GM21737 (cell line): ENCODE measurements at regions not wholly inside any gene's neighbourhood (a gene's known extent, or its start where the extent isn't known, plus 50 kb on each side); places are given as distances from the start of the nearest gene placed in this dataset.

Experiments used
- ATAC-seq: cut with Tn5 transposase; IDR thresholded peaks from one replicate; pipeline ENCODE4 v1.9.1; 2021; ENCODE audit warnings: mild to moderate bottlenecking, moderate library complexity; ENCODE audit not compliant: unreplicated experiment

DNA sequence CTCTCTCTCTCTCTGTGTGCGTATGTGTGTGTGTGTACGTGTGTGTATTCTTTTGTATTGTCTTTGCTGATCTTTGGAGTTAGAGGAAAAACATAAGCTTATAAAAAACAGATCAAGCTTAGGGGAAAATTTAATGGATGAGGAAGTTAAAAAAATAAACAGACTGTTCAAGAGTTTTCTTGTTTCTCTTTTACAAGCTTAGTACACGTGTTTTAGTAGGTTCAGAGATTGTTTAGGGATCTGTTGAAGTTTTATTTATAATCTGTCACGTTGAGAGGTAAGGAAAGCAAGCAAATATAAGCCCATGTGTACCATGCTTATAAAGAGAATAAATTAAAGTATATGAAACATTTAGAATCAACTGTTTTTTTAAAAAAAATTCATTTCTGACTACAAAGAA, 1470.3 kb upstream of the NUDT12 start:
- ATAC-seq, result no peak

DNA sequence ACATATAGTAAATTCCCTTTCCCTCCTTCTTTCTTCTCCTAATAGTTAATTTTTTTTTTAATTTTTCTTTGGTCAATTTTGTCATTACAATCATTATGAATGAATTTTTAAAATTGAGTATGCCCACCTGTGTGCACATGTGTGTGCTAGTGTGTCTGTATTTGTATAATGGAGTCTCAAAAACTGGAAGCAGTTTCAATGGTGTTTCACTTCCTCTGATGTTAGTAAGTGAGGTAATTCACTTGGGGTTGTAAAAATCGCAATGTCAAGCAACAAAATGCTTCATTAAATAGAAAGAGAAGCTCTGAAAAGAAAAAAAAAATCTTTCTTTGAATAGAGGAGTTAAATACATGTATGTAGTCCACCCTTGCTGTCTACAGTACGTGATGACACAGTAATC, 1467.6 kb upstream of the NUDT12 start:
- no peak for ATAC-seq

GRCh38 chr5:105015098-105015497, 1452.5 kb upstream of the NUDT12 start:
- no peak for ATAC-seq

DNA sequence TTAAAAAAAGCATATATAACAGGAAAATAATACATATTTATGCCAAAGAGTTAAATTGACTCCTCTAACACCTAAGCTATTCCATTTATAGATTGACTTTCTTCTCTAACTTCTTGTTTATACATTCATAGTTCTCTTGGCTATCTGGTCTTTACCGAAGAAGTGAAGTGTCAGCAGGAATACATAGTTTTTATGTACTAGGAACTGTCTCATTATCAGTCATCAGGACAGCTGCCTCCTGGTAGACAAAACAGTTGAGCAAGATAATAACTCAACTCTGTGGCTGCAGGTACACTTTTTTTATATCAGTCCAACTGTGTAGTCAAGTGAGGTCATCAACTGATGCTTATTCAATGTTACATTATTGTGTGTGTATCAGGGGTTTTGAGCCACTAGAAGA, 1436.0 kb upstream of the NUDT12 start:
- no peak for ATAC-seq

DNA sequence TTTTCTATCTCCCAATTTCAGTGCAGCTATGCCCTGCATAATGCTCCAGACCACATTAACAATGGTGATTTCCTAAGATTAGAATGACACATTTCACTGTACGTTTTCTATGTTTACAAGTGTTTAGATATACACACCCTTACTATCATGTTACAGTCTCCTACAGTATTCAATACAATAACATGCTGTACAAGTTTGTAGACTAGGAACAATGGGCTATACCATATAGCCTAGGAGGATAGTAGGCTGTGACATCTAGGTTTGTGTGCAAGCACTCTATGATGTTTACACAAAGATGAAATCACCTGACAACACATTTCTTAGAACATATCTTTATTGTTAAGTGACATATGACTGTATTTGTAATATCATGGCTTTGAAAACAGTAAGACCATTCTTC, 1435.6 kb upstream of the NUDT12 start:
- no peak for ATAC-seq

GRCh38 chr5:104987074-104987473, 1424.5 kb upstream of the NUDT12 start:
- ATAC-seq, result no peak

GRCh38 chr5:104977529-104977928, 1414.9 kb upstream of the NUDT12 start:
- ATAC-seq, result no peak

GRCh38 chr5:104967806-104968410, 1405.3 kb upstream of the NUDT12 start:
- no peak for ATAC-seq

GRCh38 chr5:104965006-104965405, 1402.4 kb upstream of the NUDT12 start:
- ATAC-seq, result no peak

GRCh38 chr5:104955479-104955878, 1392.9 kb upstream of the NUDT12 start:
- no peak for ATAC-seq

GRCh38 chr5:104952876-104953275, 1390.3 kb upstream of the NUDT12 start:
- ATAC-seq, result no peak

- ATAC-seq, result no peak
These were observed 1389.2 kb upstream of the NUDT12 start for GRCh38 chr5:104951829-104952228.

DNA sequence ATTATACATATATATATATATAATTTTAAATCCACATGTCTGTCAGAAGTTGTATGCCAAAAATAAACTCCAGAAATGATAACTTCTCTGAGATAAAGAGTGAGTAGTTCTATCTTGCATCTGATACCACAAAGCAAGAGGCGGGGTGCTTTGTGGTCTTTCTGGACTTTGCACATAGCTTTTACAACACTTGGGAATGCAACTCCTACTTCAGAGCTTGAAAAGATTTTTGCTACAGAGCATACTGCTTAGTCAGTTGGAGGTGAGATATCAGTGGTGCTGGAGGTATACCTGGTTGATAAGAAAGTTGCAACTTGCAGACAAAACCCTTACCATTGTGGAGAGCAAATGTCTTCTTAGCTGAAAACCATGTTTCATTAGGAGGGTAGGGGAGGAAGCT, 1384.5 kb upstream of the NUDT12 start:
- ATAC-seq, result no peak

GRCh38 chr5:104942735-104943134, 1380.1 kb upstream of the NUDT12 start:
- ATAC-seq, result no peak

GRCh38 chr5:104941030-104941645, 1378.5 kb upstream of the NUDT12 start:
- no peak for ATAC-seq

- ATAC-seq, result no peak
These were observed 1375.0 kb upstream of the NUDT12 start for GRCh38 chr5:104937598-104937997.

GRCh38 chr5:104932431-104932830, 1369.8 kb upstream of the NUDT12 start:
- ATAC-seq, result no peak

DNA sequence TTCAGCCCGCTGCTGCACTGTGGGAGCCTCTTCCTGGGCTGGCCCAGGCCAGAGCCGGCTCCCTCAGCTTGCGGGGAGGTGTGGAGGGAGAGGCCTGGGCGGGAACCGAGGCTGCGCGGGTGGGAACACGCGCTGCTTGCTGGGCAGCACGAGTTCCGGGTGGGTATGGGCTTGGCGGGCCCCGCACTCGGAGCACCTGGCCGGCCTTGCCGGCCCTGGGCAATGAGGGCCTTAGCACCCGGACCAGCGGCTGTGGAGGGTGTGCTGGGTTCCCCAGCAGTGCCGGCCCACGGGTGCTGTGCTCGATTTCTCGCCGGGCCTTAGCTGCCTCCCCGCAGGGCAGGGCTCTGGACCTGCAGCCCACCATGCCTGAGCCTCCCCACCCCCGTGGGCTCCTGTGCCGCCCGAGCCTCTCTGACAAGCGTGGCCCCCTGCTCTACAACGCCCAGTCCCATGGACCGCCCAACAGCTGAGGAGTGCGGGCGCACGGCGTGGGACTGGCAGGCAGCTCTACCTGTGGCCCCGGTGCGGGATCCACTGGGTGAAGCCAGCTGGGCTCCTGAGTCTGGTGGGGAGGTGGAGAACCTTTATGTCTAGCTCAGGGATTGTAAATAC, 1366.4 kb upstream of the NUDT12 start:
- no peak for ATAC-seq

GRCh38 chr5:104915226-104915625, 1352.6 kb upstream of the NUDT12 start:
- ATAC-seq, result no peak

DNA sequence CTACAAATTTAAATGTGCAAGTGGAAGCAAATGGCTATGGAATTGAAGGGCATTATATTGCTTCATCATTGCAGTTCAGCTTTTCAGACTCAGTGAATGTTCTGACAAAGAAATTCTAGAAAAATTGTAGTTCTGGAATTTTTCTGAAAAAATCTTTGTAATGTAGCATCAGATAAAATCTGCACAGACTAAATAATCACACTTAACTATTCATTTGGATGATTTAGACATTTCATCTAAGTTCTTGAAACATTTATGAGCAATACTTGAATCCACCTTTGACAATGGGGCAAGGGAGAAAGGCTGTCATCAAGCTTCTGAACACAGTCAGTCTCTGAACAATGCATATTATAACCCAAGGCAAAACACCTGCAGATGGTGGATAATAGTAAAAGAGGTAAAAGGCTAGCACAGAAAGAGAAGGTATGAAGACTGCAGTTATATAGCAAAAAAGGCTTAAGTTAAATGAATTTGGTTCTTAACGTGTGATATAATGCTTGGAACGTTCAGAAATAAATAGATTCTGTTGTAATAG, 1352.0 kb upstream of the NUDT12 start:
- ATAC-seq, result no peak

DNA sequence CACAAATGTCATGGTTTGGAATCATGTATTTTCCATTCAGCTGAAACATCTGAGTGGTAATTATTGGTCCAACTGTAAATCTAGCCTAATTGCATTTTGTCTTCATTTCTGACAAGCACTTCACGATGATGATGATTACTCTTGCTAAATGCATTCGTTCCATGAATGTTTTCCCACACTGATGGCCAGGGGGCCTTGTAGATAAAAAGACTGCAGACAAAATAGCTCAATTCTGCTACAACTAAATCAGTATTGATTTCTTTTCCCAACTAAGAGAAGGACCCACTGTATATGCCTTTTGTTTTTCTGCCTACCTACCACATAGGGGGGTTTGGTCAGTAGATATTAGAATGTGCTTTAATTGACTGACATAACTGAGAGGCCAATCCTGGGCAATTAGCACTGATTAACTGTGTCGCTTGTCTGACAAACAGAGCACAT, 1351.3 kb upstream of the NUDT12 start:
- no peak for ATAC-seq

DNA sequence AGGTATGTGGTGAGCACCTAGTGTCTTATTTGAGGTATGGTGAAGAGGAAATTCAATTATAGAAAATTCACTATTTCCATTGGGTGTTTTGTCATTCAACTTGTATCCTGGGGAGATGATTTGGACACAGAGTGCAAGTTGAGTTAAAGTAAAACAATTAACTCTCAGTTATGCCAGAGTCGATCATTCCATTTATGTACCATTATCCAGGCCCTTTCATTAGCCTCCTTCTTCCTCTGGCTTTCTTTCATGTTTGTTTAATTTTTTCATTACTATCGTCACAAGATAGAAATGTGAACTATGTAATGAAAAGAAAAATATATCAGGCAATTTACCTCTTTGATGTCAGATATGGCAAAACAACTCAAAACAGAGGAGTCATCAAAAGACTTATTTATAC, 1347.2 kb upstream of the NUDT12 start:
- no peak for ATAC-seq
